NCI-H146 (cell line): ENCODE measurements at regions not wholly inside any gene's neighbourhood (a gene's known extent, or its start where the extent isn't known, plus 50 kb on each side); places are given as distances from the start of the nearest gene placed in this dataset.
A peak's percentile ranks its signal among the peaks of the same experiment; 100 is the strongest.

Source experiments
- DNase-seq: peaks from one replicate; lab custom pipeline; 2025; lab: John Stamatoyannopoulos, UW

DNA sequence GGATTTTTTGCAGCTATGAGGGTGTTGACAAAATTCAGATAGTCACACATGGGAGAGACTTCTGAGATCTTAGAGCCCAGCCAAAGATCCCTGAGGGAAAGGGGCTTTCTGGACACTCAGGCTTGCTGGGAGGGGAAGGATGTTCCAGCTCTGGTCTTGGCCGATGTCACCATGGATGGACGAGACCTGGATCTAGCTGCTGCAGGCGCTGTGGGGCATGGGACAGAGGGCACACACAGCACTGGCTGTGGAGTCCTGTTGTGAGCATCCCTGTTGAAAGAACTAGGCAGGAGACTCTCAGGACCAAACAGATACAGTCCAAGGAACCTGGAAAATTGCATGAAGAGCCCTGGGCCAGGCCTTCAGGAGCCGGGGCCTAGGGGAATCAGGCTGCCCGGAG lies 80.1 kb upstream of the SDK2 start:
- no peak for DNase-seq

DNA sequence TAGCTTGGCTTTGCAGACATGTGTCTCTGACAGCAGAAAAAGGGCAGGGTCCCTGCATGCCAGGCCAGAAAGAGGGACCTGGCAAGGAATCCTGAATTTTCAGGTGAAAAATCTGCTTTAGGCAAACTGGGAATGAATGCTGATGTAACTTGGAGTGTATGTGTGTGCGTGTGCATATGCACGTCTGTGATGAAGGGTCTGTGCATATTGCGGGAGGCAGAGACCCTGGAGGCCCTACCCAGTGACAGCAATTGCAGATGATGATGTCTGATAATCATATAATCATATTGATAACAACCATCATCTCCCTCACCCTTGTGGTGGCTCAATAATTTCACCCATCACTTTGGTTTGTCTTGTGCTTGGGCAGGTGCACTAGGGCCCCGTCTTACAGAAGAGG lies 80.7 kb upstream of the SDK2 start:
- DNase-seq: no peak

DNA sequence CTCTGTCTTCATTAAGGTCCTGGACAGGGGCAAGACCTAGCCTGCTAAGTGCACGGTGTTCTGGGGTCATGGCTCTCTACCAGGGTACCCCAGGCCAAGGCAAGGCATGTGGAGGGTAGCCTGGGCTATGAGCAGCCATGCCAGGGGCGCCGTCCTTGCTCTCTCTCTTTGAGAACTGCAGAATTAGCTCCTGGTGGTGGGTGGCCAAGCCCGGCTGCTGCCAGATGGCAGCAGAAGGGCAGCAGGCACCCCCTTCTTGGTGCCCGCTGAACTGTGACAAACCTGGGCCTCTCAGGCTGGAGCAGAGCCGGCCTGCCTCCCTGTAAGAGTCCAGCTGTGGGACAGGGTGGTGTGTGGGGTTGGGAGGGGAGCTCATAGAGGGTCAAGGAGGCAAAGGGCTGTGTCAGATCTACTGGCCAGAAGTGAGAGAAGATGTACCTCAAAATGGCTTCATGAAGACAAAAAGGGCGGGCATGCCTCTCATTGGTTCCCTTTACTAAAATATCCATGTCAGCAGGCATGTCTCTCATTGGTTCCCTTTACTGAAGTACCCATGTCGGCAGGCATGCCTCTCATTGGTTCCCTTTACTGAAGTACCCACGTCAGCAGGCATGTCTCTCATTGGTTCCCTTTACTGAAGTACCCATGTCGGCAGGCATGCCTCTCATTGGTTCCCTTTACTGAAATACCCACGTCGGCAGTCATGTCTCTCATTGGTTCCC lies 81.7 kb upstream of the SDK2 start:
- DNase-seq: no peak

DNA sequence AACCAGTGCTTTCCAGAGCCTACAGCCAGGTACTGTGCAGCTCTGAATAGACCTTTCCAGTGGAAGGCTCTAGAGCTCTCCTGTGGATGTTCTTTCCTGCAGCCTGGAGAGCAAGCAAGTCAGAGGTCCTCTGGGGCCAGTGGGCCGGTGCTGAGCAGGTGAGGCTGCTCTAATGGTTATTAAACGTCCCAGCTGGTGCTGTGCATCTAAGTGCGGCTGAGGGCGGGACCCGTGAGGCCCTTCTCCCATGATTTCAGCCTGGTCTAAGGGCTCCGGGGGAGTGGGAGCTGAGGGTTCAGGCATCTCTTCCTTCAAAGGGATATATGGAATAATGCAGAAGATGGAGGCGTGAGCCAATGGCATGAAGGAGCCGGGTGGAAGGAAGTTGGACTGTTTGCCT lies 83.7 kb upstream of the SDK2 start:
- no peak for DNase-seq

DNA sequence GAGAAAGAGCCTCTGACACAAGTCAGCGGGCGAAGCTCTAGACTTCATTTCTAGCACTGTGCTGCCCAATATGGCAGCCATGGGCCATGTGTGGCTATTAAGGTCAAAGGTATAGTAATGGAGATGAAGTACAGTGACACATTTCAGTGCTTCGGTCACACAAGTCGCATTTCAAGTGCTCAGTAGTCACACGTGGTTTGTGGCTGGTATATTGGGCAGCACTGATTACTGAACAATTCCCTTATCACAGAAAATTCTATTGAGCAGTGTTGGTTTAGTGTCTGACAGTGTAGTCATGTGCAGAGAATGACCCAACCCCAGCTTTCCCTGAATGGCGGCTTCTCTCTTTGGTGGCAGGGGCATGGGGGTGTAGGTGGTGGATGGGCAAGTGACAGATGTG lies 84.9 kb upstream of the SDK2 start:
- no peak for DNase-seq

DNA sequence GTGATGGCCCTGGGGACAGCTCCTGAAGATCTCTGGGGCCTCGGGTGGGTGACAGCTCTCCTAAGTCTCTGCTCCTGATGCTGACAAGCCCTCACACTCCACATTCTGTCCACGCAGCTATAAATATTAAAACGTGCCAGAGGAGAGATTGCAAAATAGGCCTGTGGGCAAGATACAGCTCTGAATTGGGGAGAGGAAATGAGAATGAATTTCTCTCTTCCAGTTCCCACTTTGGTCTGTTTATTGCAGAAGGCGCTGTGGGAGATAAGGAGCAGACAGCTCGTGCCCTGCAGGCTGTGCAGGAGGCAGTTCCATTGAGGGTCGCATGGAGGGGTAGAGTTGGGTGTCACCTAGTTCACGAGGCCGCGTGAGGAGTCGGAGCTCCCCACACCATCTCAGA lies 87.5 kb upstream of the SDK2 start:
- no peak for DNase-seq

DNA sequence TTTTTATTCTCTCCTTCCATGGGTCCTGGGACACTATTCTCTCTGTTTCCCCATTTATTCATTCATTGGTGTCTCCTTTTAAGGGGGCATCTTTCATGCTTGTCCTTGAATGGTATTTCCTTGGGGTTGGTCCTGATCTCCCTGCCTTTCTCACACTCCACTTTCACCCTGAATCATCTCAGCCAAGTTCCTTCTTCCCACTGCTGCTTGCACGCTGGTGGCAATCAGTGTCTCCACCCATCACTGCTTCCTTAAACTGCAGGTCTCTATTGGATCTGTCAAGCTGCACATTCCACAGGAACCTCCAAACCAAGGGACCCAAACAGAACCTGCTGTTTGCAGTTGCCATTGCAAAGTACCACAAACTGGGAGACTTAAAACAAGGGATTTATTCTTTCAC lies 89.3 kb upstream of the SDK2 start:
- DNase-seq: no peak

DNA sequence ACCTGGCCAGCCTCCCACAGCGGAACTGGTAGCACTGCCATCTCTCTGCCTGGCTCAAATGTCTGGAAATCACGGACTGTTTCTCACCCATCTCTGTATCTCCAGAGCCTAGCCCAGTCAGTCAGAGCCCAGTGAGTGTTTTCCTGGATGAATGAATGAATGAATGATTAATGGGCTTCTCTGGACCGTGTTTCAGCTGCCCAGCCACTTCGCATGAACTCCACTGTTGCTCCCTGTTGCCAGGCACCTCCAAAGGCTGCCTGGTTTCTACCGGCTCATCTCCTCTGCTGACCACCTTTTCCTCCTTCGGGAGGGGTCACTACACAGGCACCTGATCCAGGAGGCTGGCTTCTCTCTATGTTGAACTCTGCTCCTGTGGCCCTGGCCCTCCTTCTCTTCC lies 91.0 kb upstream of the SDK2 start:
- no peak for DNase-seq

DNA sequence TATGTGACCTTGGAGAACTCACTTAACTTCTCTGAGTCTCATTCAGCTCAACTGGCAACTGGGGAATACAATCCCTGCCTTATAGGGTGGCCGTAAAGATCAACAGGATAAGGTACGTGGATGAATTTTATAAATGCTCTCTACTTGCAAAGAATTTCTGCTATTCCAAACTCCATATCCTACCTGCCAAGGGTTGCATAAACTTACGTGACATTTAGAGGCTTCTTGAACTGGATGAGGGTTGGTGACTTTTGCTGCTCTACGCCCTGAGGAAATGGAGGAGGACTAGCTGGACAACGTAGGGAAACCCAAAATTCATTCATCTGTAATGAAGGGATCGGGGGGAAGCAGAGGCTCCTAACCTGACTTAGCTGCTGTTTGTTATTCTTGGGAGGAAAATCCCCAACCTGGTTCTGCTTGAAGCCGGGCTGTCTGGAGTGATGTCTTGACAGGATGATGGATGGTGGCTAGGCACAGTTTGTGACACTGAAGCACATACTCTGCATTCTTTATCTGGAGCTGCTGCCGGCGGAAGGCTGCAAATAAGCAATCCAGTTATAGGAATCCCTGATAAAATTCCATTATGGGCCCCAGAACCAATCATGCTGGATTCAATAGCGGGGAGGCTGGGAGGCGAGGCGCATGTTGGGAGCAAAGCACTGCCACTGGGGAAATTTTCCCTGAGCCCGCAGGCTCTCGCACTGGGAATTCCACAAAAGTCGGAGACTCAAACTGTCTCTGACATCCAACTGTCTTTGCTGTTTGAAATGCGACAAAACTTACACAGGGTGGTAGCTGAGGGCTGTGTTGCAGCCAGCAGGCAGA lies 94.7 kb upstream of the SDK2 start:
- no peak for DNase-seq

DNA sequence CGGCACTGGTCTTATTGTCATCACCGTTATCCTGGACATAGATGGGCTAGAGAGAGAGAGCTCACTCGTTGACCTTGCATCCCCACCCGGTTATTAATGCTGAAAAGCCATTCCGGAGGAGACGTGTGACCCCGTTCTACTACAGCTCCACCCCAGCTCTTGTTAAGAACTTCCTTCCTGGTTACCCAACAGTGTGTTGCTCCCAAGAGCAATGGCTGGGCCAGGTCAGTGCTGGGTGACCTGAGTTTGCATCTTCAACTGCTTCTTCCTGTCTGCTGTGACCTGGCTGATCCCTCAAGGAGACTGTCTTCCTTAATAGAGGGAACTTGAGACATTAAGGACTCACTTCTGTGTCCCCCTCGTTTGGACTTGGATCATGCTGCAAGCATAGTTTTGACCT lies 96.1 kb upstream of the SDK2 start:
- DNase-seq: no peak

DNA sequence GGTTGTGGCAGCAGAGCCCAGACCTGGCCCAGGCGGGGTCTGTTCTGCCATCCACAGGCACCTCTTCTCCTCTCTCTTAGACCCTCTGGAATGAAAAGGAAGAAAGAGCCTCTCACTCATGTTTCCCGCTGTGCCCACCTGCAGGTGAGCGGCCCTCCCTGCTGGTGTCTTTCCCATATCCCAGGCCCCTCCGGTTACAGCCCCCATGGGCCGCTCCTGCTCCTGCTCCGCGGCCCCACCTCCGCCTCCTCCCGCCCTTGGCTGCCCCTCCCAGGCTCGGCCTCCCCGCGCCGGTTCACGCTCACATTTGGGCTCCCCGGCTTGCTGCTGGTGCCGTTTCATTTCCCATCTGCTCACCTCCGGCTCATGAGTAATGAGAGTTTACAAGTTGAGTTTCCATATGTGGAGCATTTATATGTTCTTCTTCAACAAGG lies 98.7 kb upstream of the SDK2 start:
- DNase-seq: no peak

DNA sequence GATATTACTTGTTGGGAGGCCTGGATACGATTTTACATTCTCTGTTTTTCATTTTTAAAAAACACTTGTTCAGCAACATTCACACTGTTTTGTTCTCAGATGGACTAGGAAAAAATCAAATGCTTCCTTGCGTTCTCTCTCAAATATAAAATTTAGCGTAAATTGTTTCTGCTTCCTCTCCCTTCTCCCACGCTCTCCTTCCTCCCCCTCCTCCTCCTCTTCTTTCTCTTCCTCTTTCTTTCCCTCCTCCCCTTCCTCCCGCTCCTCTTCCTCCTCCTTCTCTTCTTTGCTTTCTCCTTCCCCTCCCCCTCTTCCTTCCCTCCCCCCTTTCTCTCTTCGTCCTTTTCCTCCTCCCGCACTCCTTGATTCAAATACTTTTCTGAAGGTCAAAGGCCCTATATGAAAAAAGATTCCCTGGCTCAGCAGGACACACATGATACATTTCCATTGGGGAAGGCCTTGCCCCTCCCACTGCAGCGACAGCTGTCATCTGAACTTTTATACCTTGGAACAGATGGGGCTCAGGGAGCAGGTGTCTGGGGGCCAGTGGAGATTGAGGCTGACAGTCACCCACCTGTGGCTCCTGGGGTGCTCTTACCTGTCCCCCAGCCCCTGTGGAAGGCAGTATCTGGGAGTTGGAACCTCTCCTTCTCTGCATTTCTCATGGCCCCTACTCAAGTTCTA lies 99.4 kb upstream of the SDK2 start:
- no peak for DNase-seq

DNA sequence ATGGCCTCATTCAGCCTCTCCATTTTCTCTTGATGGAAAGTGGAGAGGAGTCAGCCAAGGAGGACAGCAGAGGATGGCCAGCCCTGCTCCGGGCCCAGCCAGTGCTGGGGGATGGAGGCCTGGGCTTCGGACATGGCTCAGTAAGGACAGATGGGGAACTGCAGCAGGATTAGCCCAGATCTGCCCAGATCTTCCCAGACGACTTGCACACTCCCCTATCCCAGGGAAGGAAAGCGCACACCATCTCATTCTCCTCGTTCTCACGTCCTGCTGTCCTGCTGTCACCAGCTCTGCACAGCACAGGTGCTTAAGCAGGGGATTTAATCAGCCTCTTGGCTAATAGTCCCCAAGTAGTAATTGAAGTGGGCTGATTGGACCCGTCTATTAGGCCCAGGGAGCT lies 100.2 kb upstream of the SDK2 start:
- no peak for DNase-seq

DNA sequence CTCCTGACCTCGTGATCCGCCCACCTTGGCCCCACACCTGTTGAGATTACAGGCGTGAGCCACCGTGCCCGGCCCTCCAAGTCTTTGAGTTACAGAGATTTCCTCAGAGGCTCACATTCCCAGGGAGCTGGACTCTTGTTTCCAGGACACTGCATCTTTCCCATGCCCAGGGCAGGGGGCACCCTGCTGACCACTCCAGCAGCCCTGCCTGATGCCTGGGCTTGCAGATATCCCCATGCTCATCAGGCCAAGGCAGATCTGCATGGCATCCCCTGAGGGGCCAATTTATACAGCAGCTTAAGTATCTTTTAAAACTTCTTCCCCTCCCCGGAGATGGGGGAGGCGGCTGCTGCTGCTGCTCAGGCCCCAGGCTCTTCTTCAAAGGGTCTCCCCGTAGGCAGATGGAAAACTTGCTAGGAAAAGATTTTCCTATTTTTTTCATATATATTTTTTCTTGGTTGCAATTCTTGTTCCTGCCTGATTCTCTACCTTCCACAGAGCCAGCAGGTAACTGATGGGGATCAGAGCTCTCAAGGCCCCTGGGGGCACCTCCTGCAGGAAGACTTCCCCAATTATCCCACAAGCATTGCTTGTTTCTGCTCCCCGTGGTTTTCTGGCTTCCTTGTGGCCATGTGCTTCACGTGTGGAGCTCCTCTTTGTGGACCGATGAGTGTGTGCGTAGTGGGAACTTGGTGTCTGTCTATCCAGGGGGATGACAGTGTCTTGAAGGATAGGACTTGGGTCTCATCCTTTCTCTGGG lies 102.2 kb upstream of the SDK2 start:
- no peak for DNase-seq

DNA sequence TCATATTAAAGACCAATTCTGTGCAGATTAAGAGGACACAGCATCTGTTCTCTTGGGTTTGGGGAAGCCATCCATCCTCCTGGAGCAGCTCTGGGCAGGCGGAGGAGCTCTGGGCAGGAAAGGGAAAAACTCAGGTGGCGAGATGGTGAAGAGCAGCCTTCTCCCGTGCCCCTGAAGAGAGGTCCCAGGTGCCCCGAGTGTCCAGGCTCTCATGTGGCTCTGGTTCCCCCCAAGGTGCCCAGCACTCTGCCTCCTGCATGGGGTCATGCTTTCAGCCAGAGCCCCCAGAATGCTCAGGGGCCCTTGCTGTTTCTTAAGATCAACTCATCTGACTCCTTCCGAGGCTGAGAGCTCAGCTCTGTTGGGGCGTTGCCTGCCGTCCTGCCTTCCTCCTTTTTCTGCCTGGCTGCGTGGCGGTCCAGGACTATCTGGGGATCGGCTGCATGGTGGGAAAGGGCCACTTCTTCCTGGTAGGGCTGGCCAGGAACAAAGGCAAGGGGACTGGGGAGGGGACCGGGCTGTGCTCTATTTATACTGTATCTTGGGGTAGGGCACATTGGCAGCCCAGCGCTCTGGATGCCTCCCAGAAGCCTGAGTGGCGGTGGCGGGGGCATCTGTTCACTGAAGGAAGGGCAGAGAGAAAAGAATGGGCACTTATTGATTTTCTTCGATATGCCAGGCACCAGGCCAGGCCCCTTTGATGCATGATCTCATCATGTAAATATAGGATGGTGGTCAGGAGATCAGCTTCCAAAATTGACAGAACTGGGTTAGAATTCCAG lies 103.2 kb upstream of the SDK2 start:
- DNase-seq: peak; percentile 42

DNA sequence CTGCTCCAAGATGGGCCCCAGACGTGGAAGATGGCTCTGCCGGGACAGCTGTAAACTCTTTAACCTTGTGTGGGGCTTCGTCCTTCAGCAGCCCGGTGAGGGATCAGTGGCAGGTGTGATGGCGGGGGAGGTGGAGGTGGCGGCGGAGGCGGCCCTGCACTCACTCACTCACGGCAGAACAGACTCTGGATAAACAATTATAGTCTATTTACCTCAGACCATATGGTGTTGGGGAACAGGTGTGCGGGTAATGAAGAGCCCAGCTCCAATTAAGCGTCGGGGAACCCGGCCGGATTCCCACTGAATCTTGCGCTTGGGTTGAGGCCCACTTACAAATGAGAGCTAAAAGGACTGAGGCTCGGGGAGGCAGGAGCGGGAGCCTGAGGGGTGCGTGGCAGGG lies 104.3 kb upstream of the SDK2 start:
- peak; percentile 75 for DNase-seq

DNA sequence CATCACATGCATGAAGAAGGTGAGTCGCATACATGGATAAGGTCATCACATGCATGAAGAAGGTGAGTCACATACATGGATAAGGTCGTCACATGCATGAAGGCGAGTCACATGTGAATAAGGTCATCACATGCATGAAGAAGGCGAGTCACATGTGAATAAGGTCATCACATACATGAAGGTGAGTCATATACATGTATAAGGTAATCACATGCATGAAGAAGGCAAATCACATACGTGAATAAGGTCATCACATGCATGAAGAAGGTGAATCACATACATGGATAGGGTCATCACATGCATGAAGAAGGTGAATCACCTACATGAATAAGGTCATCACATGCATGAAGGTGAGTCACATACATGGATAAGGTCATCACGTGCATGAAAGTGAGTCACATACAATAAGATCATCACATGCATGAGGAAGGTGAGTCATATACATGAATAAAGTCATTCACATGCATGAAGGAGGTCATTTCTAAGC lies 105.1 kb upstream of the SDK2 start:
- no peak for DNase-seq

DNA sequence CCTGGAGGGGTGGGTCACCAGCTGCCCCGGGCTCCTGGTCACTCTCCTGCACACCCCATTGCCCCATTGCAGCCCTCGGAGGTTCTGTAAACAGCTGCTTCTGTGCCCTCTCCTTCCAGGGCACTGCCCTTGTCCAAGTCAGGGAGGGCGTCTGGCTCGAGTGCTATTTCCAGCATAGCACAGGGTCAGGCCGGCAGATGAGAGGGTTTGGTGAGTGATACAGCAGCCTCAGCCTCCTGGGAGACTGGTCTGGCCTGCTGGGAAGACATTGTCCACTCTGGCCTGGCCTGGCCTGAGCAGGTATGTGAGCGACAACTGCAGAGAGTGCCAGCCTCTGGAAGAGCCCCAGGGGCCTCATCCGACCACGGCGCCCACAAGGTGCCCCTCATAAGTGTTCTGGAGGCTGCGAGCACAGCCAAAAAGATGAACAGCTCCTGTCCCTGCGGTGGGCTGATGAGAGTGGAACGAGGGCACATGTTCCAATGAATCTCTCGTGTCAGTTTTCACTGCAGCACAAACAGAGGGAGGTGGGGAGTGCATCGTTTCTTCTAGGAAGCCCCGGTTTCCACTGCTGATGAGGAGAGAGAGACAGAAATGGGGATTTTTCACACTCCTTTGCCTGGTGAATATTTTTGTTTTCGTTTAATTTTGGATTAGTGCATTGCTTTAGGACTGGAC lies 105.8 kb upstream of the SDK2 start:
- DNase-seq: no peak

DNA sequence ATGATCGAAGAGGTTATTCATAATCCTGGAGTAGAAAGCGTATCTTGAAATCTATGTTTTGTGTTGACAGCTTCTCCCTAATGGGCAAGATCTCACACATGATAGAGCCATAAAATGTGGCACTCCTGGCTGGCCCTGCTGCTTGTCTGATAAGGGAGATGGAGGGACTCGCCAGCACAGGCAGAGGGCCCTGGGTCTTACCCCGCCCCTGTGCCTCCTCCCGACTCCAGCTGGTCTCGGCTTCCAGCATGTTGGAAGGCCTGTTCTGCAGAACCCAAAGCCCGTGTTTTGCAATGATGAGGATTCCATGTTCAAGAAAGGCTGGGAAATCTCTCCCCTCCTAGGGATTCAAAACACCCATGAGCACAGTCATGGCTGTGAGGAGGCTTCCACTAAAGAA lies 106.7 kb upstream of the SDK2 start:
- DNase-seq: no peak

DNA sequence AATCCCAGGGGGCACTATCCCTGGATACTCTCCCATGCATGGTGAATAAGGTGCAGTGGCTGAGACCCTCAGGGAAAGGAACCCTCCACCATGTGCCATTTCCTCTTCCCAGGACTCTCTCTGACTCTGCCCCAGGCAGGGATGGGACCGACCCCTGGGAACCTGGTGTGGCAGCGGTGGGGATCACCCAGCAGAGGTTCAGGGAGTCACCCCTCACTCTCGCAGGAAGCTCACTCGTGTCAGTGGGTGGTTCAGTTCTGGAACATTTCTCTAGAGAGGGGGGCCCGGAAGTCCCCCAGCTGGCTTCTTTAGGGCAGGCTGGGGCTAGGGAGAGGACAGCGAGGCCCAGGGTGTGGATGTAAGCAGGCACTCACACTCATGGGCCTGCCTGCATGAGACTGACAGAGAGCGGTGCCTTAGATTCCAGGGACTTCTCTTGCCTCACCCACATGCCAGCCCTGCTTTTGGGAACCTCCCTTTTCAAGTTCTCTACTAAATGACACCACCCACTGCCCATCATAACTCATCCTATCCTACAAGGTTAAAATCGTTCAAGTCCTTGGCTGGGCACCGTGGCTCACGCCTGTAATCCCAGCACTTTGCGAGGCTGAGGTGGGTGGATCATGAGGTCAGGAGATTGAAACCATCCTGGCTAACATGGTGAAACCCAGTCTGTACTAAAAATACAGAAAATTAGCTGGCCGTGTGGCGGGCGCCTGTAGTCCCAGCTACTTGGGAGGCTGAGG lies 109.7 kb upstream of the SDK2 start:
- DNase-seq: no peak
